A673 (cell line): ENCODE measurements at regions not wholly inside any gene's neighbourhood (a gene's known extent, or its start where the extent isn't known, plus 50 kb on each side); places are given as distances from the start of the nearest gene placed in this dataset.

ENCODE experiments used
- BruUV-seq: library from RNA; stranded (reverse); fragments of 400-500 nt; replicated peaks from 2 replicates; lab custom pipeline; 2021; lab: Mats Ljungman, UMichigan
- CTCF ChIA-PET: fragments of 300-600 bp; sonication (Branson Sonifier 250); formaldehyde crosslinking; loops from one replicate; lab custom pipeline; 2022; ENCODE audit warnings: antibody characterized with exemption; lab: Charles Lee
- POLR2A ChIA-PET: fragments of 300-600 bp; sonication (Branson Sonifier 250); formaldehyde crosslinking; loops from one replicate; lab custom pipeline; 2022; ENCODE audit warnings: antibody characterized with exemption; ENCODE audit not compliant: low non-redundant PET; lab: Charles Lee
- DNase-seq: peaks from one replicate; pipeline ENCODE4 v3.0.0-alpha.2; 2015; ENCODE audit warnings: low spot score
- H3K27ac ChIP-seq: fragments of 200-600 bp; sonication (generic); 2 replicates; pipeline ENCODE4 v1.5.1; 2016; ENCODE audit warnings: mixed run types, low read depth, mild to moderate bottlenecking, mixed read lengths, antibody characterized with exemption, low read length; ENCODE audit not compliant: poor library complexity, severe bottlenecking
- H3K27me3 ChIP-seq: fragments of 200-600 bp; sonication (generic); replicated peaks from 2 replicates; pipeline ENCODE4 v1.6.1; 2017; ENCODE audit warnings: mixed run types, low read depth, mild to moderate bottlenecking, mixed read lengths, antibody characterized with exemption, low read length; ENCODE audit not compliant: insufficient read depth, poor library complexity
- H3K36me3 ChIP-seq: fragments of 200-600 bp; sonication (generic); 2 replicates; pipeline ENCODE4 v1.6.1; 2016; ENCODE audit warnings: mixed run types, mild to moderate bottlenecking, mixed read lengths, antibody characterized with exemption, low read length; ENCODE audit not compliant: insufficient read depth, poor library complexity, severe bottlenecking
- H3K4me1 ChIP-seq: fragments of 200-600 bp; sonication (generic); 2 replicates; pipeline ENCODE4 v1.6.1; 2017; ENCODE audit warnings: mixed run types, mild to moderate bottlenecking, mixed read lengths, antibody characterized with exemption, low read length; ENCODE audit not compliant: insufficient read depth, poor library complexity, severe bottlenecking
- H3K4me3 ChIP-seq: fragments of 200-600 bp; sonication (generic); 2 replicates; pipeline ENCODE4 v1.5.1; 2016; ENCODE audit warnings: low read depth, mixed run types, mild to moderate bottlenecking, mixed read lengths, low read length; ENCODE audit not compliant: poor library complexity, severe bottlenecking
- H3K9me3 ChIP-seq: fragments of 200-600 bp; sonication (generic); 2 replicates; pipeline ENCODE4 v1.6.1; 2016; ENCODE audit warnings: mixed run types, low read depth, mild to moderate bottlenecking, mixed read lengths, antibody characterized with exemption, low read length; ENCODE audit not compliant: poor library complexity, severe bottlenecking
- EZH2 ChIP-seq: fragments of 200-600 bp; sonication (generic); IDR thresholded peaks from 2 replicates; pipeline ENCODE4 v1.6.1; 2017; ENCODE audit warnings: borderline replicate concordance, low read depth, mild to moderate bottlenecking, mixed read lengths, antibody characterized with exemption, low read length; ENCODE audit not compliant: poor library complexity, severe bottlenecking
- intact Hi-C: fragments of 100-400 bp; cut with micrococcal nuclease; formaldehyde crosslinking; loops from one replicate; pipeline ENCODE4 v1.10.0; 2022; ENCODE audit not compliant: unreplicated experiment
- TF ChIP-seq, protein P1 (sequence below): fragments of 300-800, 200-600 bp; sonication (generic); conservative IDR thresholded peaks from 2 replicates; pipeline ENCODE4 v1.5.1; 2017; ENCODE audit warnings: low read depth, mild to moderate bottlenecking, antibody characterized with exemption, low read length, moderate library complexity, mixed read lengths

DNA sequence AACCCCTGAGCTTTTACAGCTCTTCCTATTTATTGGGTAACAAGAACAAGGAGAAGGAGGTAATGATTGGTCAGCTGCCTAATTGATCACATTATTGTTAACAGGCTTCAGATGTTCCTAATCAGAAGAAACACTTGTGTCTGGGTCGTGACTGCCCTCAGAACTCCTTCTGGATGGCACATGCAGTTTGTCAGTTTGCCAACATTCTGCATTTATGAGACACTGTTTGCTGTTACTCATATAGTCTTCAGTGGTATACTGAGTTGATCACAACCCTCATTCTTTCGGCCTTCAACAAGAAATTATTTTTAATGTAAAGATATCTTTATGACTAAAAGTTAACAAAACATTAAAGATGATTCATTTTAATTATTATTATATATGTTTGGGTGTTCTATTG is 95.7 kb upstream of the DOCK10 start:
- H3K9me3 ChIP-seq, result no peaks in the 10 kb centered on the region
- no peaks in the 10 kb centered on the region for H3K36me3 ChIP-seq
- ChIA-PET POLR2A (no interaction called here), CTCF (no interaction called here)
- intact Hi-C loops, result loop anchor here (10.0 kb wide), 1 partner anchor 277 kb away; no protein-coding TSS in a partner anchor
- no peak for TF ChIP-seq EZH2
- TF ChIP-seq, protein P1, sequence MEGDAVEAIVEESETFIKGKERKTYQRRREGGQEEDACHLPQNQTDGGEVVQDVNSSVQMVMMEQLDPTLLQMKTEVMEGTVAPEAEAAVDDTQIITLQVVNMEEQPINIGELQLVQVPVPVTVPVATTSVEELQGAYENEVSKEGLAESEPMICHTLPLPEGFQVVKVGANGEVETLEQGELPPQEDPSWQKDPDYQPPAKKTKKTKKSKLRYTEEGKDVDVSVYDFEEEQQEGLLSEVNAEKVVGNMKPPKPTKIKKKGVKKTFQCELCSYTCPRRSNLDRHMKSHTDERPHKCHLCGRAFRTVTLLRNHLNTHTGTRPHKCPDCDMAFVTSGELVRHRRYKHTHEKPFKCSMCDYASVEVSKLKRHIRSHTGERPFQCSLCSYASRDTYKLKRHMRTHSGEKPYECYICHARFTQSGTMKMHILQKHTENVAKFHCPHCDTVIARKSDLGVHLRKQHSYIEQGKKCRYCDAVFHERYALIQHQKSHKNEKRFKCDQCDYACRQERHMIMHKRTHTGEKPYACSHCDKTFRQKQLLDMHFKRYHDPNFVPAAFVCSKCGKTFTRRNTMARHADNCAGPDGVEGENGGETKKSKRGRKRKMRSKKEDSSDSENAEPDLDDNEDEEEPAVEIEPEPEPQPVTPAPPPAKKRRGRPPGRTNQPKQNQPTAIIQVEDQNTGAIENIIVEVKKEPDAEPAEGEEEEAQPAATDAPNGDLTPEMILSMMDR, result no peak
- no peak for DNase-seq
- BruUV-seq, result no TSS peak
- no peak overlapping the region for H3K4me3 ChIP-seq
- no peaks in the 10 kb centered on the region for H3K4me1 ChIP-seq
- H3K27ac ChIP-seq, result no peak overlapping the region
- no peaks in the 10 kb centered on the region for H3K27me3 ChIP-seq

DNA sequence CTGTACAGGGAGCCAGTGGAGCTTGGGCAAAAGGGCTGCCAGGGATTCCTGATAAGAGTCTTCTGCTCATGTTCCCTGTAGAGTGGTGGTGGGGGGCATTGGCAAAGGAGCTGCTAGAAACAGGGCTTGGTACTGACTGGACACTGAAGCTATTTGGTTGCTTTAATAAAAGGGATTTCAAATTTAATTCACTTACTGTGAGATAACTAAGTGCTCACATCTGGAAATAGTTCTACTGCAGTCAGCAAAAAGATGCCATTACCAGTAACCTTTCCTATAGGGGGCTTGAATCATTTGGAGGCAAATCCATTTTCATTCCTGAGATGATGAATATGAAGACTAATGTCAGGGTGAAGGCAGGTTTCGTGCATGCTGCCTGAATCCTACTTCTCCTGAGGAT is 94.3 kb upstream of the DOCK10 start:
- Histone ChIP-seq H3K9me3 (no peaks in the 10 kb centered on the region), H3K4me3 (no peak overlapping the region), H3K27ac (no peak overlapping the region), H3K27me3 (no peaks in the 10 kb centered on the region), H3K36me3 (no peaks in the 10 kb centered on the region), H3K4me1 (no peaks in the 10 kb centered on the region)
- no TSS peak for BruUV-seq
- POLR2A ChIA-PET, result no interaction called here
- no peak for TF ChIP-seq EZH2
- TF ChIP-seq, protein P1, result no peak
- intact Hi-C loops, result loop anchor here (10.0 kb wide), 1 partner anchor 278 kb away; no protein-coding TSS in a partner anchor
- CTCF ChIA-PET, result no interaction called here
- no peak for DNase-seq

DNA sequence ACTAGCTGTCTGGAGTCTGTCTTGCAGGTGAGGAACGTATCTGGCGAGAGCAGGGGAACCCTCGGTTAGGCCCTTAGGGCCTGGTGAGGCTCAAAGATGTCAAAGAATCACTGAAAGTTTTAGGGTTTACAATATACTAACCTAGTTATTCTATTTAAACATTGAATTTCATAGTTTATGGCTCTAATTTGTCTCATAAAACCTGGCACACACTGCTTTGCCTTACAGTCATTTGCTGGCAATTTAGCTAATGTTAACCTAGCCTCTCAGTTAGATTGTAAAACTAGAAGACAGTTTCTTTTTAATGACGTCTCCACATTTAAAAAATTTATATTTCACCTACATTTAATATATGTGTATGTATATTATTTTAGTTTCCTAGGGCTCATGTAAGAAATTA is 89.6 kb upstream of the DOCK10 start:
- ChIA-PET CTCF (no interaction called here), POLR2A (no interaction called here)
- BruUV-seq, result no TSS peak
- Histone ChIP-seq H3K27ac (no peak overlapping the region), H3K36me3 (no peaks in the 10 kb centered on the region), H3K4me3 (no peak overlapping the region), H3K9me3 (no peaks in the 10 kb centered on the region), H3K27me3 (no peaks in the 10 kb centered on the region), H3K4me1 (no peaks in the 10 kb centered on the region)
- intact Hi-C loops, result loop anchor here (10.0 kb wide), 1 partner anchor 283 kb away; no protein-coding TSS in a partner anchor
- DNase-seq, result no peak
- no peak for TF ChIP-seq EZH2
- TF ChIP-seq, protein P1, result no peak
